CD4-positive, alpha-beta T cell treated with Interleukin-4 for 4 hours (primary cell): ENCODE measurements at regions not wholly inside any gene's neighbourhood (a gene's known extent, or its start where the extent isn't known, plus 50 kb on each side); places are given as distances from the start of the nearest gene placed in this dataset.
"Not testable (repeated sequence)": the region's sequence is repeated elsewhere in the genome, so short reads cannot be mapped to it uniquely, and the experiment has no call there.

Experiments used
- DNase-seq: peaks from one replicate; pipeline ENCODE4 v3.0.0-alpha.2; 2020

DNA sequence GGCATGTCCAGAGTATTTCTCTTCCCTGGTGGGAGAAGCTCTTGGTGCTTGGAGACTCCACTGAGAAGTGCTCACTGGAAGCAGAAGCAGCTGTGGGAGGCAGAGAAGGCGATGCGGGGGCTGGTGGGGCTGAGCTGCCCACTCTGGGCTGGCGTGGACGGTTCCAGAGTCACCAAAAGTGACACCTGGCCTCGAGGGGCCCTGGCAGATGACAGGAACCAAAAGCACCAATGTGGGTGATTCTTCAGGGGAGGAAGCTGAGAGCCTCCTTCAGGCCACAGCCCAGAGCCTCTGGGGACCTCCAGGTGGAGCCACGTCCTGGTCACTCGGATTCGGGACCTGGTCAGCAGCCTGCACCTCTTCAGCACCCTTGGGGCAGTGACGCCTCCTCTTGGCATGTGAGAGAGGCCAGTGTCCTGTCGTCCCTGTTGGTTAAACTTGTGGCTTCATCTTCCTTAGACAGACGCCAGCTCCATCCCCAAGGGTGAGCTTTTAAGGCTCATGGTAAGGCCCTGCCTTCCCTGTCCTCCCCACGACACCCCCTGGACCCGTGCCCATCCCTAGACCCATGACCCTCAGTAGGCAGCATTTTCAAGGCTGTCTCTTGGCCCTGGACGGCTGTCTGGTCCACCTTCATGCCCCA, 78.7 kb upstream of the IRX4 start:
- DNase-seq, result no peak

DNA sequence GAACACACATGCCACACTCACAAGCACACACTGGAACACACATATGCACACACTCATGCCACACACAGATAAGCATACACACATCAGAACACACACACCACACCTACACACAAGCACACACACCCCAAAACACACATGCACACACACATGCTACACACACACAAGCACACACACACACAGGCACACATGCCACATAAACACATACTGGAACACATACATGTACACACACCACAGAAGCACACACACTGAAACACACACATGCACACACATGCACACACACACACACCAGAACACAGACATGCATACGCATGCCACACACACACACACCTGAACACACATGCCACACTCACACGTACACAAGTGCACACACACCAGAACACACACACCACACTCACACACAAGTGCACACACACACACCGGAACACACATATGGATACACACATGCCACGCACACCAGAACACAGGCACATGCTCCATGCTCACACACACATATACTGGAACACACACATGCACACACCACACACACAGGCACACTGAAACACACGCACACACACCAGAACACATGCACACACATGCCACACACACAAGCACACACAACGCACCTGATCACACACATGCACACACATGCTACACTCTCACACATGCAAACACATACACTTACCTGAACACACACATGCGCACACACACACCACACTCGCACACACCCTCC, 78.0 kb upstream of the IRX4 start:
- no peak for DNase-seq

DNA sequence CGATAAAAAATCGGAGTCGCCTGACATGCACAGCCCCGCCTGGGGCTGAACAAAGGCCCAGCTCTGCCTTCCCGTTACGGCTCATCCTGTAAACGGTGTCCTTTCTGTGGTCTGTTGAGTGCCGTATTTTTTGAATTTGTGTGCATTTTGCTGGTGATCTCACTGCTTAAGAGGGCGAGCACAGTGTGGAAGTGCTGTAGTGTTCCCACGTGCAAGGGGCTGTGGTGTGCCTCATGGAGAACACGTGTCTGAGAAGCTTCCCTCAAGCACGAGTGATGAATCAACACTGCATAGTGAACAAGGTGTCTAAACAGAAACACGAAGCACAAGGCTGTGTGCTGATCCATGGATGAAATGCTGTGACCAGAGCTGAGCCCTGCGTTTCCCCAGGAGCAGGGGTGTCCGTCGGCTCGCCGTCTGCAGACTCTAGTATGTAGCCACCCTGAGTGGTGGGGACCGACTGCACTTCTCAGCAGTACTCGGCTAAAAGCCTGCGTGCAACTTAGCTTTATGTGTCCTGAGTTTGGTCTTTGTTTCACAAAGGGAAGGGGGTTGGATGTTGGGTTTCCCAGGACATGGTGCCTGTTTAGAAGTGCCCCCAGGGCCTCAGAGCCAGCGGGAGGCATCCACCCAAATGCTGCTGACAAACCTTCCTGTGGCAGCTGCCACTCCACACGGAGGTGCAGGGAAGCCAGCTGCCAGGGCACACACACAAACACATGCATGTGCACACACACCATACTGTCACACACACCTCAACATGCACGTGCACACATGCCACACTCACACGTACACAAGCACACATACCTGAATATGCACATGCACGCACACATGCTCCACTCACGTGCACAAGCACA, 77.2 kb upstream of the IRX4 start:
- no peak for DNase-seq

DNA sequence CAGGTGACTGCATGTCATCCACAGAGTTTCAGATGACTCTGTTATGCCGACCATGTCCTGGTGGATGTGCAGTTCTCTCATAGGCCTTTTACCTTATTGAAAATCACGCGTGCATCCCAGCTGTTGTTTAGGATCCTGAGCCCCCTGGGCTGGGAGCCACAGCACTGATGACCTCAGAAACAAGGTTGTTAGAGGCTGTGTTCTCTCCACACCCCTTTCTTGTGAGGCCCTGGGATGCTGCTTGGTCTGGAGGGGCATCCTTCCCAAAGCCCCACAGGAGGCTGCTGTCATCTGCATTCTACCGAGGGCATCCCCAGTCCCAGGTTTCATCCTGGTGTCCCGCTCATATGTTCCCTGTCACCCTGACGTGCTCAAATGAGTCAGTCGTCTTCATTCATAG, 76.5 kb upstream of the IRX4 start:
- DNase-seq, result no peak

DNA sequence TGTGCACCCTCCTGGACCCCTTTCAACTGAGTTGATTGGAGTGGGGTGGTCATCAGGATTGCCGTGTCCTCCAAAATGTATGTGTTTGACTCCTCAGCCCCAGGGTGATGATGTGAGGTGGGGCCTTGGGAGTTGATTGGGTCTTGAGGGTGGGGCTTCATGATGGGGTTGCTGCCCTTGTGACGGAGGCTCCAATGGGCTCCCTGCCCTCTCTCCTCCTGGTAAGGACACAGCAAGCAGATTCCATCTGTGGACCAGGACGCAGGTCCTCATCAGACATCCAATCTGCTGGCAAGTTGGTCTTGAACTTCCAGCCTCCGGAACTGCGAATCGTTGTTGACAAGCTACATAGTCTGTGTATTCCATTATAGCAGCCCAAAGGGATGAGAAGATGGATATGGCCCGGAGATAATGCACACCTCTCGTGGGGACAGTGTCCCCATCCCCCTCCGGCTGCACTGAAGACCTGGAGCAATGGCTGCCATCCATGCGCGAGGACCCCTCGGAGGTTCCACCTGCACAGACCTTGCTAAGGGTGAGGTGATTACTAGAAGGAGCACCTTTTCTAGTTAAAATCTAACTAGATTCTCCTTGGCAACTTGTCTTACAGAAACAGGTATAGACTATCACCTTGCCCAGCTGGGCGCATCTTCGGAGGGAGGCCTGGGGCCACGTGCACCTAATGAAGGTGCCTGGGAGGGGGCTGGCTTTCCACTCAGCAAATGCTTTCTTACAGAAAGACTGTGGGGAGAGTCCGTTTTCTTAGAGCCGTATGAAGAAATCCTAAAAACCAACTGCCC, 75.7 kb upstream of the IRX4 start:
- DNase-seq, result no peak

DNA sequence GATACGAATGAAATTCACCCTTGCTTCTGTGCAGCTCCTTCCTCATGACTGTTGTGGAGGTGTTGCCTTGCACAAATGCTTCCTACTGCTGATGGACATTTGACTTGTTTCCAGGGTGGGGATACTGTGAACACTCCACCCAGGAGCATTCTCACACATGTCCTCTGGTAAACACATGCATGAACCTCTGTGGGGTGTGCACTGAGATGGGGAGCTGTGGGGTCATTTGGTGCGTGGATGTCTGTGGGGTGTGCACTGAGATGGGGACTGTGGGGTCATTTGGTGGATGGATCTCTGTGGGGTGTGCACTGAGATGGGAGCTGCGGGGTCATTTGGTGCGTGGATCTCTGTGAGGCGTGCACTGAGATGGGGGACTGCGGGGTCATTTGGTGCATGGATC, 72.9 kb upstream of the IRX4 start:
- DNase-seq, result no peak

DNA sequence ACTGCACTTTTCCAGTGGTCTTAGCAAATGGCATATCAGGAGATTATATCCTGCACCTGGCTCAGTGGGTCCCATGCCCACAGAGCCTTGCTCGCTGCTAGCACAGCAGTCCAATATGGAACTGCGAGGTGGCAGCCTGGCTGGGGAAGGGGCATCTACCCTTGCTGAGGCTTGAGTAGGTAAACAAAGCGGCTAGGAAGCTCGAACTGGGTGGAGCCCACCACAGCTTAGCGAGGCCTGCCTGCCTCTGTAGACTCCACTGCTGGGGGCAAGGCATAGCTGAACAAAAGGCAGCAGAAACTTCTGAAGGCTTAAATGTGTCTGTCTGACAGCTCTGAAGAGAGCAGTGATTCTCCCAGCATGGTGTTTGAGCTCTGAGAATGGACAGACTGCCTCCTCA, 71.0 kb upstream of the IRX4 start:
- DNase-seq, result not testable (repeated sequence)

DNA sequence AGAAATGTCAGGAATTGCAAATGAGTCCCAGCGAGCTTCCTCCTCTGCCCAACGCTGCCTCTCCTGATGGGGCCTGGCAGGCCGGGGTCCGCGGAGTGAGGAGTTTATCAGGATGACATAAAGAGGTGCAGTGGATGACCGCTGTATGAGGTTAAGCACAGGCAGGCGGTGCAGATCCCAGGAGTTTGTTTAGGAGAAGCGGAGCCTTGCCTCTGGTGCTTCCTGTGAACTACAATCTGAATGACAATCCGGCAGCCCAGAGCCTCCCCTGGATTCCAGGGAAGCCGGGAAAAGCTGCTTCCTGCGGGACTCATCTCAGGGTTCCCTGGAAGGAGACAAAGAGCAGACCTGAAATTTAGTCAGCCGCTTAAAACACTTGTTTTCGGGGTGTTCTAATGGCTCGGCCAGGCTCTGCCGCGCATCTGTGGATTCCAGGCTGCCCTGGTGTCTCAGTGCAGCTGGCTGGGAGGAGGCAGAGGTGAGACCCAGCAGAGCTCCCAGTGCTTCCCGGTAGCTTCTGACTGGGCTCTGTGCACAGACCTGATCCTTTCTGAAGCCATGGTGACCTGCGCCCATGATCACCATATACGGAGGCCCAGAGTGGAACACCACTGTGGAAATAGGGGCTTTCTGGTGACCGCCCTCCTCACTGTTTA, 69.8 kb upstream of the IRX4 start:
- no peak for DNase-seq

DNA sequence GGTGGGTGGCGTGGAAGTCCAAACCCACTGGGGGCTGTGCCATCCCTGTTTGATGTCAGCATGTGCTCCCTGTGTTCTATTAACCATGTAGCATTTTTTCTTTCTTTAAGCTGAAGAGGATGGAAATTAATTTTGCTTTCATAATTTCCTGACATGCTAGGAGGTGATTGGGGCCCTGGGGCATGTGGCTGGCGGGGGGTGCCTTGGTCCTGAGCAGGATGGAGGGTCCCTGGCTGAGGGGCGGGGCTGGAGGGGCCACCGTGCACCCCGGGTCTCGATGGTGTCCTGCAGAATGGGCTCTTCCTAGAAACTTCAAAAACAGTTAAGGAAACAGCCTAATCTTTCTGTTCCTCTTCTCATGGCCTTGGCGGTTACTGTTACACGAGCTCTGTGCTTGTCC, 69.3 kb upstream of the IRX4 start:
- no peak for DNase-seq

DNA sequence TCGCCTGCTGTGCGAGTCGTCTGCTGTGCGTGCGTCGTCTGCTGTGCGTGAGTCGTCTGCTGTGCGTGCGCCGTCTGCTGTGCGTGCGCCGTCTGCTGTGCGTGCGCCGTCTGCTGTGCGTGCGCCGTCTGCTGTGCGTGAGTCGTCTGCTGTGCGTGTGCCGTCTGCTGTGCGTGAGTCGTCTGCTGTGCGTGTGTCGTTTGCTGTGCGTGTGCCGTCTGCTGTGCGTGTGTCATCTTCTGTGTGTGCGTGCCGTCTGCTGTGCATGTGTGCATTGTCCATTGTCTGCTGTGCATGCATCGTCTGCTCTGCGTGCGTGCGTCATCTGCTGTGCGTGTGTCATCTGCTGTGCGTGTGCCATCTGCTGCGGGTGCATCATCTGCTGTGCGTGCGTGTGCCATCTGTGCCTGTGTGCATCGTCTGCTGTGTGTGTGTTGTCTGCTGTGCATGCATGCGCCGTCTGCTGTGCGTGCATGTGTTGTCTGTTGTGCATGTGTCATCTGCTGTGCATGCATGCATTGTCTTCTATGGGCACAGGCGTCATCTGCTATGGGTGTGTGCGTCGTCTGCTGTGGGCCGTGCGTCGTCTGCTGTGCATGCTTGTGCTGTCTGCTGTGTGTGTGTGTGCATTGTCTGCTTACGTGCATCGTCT, 68.6 kb upstream of the IRX4 start:
- no peak for DNase-seq

DNA sequence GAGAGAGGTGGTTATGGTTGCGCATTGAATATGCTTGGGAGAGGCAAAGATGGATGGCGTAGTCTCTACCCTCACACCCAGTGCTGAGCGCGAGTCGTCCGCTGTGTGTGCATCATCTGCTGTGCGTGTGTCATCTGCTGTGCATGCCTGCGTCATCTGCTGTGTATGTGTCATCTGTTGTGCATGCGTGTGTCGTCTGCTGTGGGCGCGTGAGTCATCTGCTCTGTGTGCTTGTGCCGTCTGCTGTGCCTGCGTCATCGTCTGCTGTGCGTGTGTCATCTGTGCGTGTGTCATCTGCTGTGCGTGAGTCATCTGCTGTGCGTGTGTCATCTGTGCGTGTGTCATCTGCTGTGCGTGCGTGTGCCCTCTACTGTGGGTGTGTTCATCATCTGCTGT, 68.0 kb upstream of the IRX4 start:
- DNase-seq, result no peak

DNA sequence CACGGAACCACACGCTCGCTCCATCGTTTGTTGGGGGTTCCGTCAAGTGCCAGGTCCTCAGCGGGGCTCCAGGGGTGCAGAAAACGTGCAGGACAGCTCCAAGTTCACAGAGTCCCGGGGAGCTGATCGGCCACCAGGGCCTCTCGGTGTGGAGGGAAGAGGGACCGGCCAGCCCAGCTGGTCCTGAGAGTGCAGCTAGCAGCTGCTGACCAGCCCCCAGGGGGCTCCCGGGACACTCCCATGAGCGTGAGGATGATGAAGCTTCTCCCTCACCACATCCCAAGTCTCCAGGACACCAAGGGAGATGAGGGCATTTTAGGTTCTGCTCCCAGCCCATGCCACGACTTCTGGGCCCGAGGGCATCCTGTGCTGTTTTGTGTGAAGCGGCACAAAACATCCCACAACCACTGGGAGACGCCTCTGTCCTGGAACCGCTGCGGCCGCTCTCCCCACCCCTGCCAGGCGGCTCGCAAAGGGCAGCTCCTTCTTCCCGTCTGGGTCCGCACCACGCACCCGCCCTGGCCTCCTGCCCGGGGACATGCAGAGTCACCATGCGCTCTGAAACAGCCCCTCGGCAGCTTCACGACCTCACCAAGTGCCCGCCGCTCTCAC, 67.5 kb upstream of the IRX4 start:
- DNase-seq, result no peak

DNA sequence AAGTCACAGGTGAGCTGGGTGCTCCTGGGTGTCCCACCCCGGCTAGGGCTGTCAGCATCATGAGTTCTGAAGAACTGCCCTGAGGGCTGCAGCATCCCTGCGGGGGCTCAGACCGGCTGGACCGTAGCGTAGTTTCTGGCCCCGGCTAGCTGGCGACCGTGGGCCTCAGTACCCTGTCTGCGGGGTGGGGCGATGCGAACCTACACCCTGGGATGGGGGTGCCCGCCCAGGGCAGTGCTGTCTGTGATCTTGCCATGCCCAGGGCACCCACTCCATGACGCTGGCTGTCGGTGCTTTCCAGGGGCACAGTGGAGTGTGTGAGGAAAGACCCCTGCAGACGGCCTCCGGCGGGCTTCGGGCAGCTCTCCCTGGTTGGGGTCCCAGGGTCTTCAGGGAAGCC, 66.5 kb upstream of the IRX4 start:
- DNase-seq, result no peak

DNA sequence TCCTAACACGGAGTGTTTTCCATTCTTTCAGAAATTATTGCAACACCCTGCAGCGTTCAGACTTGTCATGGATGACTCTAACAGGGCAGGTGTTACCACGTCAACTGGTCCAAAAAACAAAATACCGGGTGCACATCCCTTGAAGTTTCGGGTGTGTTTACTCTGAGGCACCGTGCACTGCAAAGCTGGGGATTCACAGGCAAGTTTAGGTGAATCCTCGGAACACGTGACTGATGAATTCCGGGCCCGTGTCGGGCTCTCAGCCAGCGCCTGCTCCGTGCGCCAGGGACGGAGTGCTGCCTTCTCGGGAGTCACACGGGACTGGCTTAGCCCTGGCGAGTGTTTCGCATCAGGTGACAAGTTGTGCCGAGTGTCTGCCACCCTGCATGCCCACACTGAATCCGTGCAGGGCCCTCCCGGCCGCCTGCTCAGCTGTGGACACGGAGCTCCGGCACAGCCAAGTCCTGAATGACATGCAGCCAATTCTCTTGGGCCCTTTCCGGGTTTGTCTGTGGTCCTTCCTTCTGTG, 66.0 kb upstream of the IRX4 start:
- no peak for DNase-seq

DNA sequence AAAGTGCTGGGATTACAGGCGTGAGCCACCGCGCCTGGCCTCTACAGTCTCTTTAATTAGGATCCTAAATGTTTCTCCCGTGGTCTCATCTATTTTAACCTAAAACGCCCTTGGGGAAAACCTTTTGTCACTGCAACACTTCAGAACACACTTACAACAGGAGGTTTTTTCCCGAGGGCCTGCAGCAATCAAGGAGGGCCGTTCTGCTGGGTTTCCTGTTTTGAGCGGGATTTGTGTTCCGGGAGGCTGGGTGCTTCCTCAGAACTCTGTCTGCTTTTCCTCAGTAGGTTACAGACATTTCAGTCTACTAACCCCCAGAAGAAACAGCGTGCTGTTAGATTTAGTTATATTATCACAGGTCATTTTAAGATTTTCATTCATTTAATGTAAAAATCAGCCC, 65.4 kb upstream of the IRX4 start:
- no peak for DNase-seq

DNA sequence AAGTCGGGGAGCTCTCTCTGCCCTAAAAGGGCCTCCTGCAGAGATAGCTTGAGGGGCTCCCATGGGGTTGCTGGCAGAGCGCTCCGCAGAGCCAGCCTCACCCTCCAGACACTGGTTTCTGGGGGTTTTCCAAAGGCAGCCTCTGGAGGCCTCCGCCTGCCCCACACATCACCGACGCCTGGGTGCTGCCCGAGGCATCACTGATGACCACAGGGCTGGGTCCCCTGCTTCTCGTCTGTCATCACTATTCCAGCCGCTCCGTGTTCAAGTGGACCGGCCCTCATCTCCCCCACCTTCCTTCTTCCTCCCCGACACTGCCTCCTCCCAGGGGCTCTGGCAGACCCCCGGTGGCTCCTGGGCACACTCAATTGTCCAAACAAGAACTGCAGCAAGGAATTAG, 64.1 kb upstream of the IRX4 start:
- no peak for DNase-seq

DNA sequence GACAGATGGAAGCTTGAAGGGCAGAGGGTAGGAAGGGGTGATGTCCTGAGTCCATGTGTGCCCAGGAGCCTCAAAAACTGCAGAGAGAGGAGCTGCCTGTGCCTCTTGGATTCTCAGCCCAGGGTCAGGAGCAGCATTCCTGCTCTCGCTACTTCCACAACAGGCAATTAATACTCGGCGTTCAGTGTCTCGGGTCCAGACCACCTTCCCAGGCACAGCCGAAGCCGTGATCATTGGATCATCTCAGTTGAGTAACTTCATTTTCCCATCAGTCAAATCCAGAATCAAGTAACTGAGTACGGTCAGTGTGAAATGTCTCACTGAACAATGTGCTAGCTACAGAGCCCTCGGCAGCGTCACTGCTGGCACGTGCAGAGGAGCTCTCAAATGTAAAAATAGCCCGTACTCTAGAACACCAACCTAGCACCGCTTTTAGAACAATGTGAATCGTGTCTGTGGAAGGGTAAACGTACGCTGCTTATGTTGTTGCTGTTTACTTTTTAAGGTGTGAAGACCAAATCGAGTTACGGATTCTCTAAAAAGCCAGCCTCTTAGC, 63.5 kb upstream of the IRX4 start:
- no peak for DNase-seq

DNA sequence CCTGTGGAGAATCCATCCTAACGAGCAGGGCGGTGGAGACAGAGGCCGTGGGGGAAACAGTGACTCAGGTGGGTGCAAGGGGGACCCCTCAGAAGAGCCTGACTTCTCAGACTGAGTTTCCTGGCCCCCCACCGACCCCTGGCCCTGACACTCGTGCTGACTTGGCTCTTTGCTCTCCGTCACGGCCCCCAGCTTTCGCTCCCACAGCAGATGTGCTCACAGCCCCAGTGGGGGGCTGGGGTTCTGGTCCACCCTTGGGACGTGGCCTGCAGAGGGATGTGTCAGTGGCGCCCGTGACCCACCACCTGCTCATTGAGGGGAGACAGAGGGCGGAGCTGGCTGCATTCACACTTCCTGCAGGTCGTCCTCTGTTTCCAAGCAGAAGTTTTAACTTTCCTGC, 62.9 kb upstream of the IRX4 start:
- DNase-seq, result no peak

DNA sequence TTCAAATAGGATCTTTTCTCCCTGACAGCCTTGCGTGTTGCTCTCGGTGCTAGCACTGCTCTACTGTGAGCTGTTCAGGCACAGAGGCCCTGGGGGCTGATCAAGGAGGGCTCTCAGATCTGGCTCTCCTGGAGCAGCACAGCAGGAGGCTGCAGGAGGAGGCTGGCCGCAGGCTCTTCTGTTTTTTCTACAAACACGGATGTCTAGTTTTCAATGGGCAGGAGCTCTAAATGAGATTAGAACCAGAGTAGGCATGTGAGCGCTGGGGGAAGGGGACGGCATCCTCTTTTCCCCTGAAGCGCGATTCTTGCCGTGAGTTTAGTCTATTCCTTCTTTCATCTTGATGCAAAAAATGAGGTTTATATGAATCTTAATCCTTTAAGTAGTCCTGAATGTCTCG, 61.7 kb upstream of the IRX4 start:
- DNase-seq, result no peak

DNA sequence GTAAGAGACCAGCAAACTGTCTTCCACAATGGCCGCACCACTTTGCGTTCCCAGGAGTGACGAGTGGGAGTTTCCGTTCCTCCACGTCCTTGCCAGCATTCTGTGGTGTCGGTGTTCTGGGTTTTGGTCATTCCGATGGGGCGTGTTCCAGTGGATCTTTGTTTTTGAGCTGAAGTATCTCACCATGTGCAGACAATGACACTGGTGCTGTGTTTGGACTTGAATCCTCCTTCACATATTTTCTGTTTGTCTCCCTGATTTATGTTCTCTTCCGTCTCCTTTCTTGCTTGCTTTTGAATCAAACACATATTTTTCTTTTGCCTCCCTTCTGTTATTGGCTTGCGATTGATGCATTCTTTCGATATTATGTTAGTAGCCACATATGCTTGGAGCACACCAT, 60.8 kb upstream of the IRX4 start:
- no peak for DNase-seq

DNA sequence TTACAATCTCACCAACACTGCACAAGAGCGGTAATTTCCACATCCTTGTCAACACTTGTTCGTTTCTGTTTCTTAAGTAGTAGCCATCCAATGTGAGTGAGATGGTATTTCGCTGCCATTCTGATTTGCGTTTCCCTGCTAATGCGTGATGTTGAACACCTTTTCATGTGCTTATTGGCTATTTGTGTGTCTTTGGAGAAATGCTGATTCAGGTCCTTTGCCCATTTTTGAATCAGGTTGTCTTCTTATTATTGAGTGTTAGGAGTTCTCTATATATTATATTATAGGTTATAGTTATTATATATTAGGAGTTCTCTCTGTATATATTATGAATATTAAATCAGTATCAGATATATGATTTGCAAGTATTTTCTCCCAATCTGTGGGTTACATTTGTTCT, 59.9 kb upstream of the IRX4 start:
- no peak for DNase-seq
